GM19025 (cell line): ENCODE measurements at regions not wholly inside any gene's neighbourhood (a gene's known extent, or its start where the extent isn't known, plus 50 kb on each side); places are given as distances from the start of the nearest gene placed in this dataset.
"Not testable (repeated sequence)": the region's sequence is repeated elsewhere in the genome, so short reads cannot be mapped to it uniquely, and the experiment has no call there.

Experiments
- ATAC-seq: cut with Tn5 transposase; IDR thresholded peaks from one replicate; pipeline ENCODE4 v1.9.1; 2021; ENCODE audit warnings: mild to moderate bottlenecking, low read depth, moderate library complexity; ENCODE audit not compliant: unreplicated experiment

DNA sequence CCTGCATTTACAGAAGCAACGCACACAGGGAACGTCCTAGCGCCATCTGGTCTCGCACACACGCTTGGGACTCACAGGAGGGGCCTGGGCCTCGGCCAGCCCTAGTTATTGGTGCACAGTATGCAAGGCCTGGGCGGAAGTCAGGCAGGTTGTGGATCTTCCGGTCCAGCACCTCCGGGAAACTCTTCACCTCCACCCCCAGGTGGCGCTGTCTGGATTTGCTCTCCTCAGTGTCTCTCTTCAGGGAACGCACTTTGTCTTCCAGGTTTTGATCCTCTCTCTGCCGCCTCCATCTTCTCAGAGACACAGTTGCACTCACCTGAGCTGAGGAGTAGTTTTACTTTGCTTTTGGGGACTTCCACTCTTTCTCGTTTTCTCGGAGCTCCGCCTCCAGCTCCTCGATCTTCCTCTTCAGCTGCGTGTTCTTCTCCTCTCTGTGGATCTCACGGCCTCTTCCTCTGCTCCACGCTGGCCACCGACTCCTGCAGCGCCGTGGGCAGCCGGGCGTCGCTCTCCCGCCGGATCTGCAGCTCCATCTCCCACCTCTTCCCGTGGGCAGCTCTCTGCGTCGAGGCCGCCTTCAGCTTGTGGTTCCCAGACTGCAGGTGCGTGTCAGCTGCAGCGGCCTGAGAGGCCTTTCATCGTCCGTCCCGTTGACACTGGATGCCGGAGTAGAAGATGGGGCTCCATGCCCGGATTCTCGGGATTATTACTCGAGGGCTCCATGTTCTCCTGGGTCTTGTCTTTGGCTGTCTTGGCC is 933.8 kb downstream of the TMEM121 start:
- no peak for ATAC-seq

- ATAC-seq = no peak
Measured at GRCh38 chr14:106460916-106461315, 934.5 kb downstream of the TMEM121 start.

DNA sequence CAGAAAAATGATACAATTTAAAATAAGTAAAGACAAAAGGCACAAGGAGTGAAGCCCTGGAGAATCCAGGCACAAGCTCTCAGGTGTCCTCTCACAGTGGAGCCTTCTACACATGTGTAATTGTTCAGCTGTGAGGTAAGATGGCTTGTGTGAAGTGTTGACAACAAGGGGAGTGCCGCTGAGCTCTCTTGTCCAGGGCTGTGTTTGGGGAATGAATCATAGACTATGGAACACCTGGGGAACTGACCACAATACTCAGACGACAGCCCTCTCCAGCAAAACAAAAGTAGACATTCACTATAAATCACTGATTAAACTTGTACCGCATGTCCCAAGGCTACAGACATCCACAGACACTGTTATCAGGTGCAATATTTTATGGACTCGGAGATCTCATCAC is 940.1 kb downstream of the TMEM121 start:
- ATAC-seq = not testable (repeated sequence)

DNA sequence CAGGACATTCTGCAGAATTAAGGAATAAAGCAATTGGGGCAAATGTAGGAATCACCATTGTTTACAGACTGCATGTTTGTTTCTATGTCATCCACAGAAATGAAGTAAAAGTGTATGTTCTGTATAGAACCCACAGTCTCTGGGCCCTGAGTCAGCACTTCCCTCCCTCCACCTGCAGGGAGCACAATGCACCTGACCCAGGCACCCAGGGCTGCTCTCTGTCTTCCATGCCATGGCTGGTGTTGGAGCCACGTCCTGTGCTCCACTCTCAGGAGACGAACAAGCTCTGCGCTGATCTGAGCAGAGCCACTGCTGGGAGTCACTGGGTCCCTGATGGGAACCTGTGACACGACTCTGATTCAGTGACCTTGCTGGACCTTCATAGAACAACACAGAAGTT is 942.5 kb downstream of the TMEM121 start:
- ATAC-seq = not testable (repeated sequence)

DNA sequence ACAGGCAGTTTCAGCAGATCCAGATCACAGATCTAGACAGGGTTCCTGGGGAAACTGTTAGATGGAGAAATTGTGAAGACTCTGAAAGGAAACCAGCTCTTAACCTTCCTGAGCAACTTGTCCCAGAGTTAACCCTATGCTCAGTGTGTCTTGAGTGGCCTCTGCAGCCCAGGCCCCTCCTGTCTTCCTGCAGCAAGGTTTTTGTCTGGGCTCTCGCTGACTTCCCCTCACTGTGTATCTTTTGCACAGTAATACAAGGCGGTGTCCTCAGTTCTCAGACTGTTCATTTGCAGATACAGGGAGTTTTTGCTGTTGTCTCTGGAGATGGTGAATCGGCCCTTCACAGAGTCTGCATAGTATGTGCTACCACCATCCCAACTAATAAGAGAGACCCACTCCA is 943.6 kb downstream of the TMEM121 start:
- not testable (repeated sequence) for ATAC-seq

- not testable (repeated sequence) for ATAC-seq
Measured at GRCh38 chr14:106474261-106475028, 948.1 kb downstream of the TMEM121 start.

GRCh38 chr14:106475214-106475613 is 948.8 kb downstream of the TMEM121 start:
- ATAC-seq = not testable (repeated sequence)

- not testable (repeated sequence) for ATAC-seq
Measured at GRCh38 chr14:106477600-106477999, 951.2 kb downstream of the TMEM121 start.

DNA sequence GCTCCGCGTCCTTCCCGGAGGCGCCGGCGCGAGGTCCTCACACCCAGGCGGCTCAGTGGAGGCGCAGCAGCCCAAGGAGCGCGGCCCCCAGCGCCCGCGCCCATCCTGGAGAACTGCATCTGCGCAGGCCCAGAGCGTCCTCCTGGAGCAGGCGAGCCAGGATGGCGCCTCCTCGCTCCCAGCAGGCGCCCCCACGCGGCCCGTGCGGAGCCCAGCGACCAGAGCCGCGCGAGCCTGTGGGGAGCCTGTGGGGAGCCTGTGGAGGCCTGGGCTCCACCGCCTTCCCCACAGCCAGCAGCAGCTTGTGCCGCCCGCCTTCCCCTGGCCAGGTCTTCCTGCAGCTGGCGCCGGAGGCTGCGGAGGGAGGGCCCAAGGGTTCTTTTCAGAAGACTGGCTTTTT is 953.9 kb downstream of the TMEM121 start:
- ATAC-seq = not testable (repeated sequence)

- ATAC-seq = not testable (repeated sequence)
Measured at GRCh38 chr14:106482213-106482612, 955.8 kb downstream of the TMEM121 start.

DNA sequence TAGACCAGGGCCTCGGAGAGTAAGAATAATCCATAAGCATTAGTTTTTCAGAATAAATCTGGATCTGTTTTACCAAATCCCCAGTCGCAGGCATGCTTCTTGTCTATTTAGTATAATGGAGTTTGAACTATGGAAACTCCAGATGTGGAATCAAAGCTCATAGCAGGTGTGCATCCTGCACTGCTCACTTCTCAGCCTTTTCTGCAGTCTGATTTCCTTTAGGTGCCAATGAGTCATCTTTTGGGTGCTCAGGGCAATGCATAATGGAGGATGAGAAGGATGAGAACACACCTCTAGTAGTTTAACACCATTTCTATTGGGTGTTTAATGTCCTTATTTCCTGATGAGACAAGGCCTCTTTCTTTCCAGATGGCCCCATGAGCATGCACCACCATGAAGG is 961.2 kb downstream of the TMEM121 start:
- ATAC-seq = no peak

DNA sequence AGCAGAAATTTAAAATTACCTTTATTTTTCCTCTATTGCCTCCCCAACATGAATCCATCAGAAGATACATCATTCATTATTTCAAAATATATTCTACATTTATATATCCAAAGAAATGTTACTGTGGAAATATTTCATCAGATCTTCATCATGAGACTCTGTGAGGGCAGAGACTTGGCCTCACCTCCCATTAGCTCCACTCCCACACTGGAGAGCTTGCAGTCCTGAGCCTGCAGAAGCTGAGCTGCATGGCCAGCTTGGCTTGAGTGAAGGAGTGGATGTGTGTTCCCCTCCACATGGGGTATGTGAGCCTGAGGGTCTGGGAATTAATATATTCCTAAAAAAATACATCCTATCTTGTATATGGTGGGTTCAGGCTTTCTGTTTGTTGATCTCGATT is 961.9 kb downstream of the TMEM121 start:
- ATAC-seq = no peak

GRCh38 chr14:106489112-106489881 is 962.9 kb downstream of the TMEM121 start:
- ATAC-seq = no peak

GRCh38 chr14:106490442-106490841 is 964.1 kb downstream of the TMEM121 start:
- ATAC-seq = no peak

DNA sequence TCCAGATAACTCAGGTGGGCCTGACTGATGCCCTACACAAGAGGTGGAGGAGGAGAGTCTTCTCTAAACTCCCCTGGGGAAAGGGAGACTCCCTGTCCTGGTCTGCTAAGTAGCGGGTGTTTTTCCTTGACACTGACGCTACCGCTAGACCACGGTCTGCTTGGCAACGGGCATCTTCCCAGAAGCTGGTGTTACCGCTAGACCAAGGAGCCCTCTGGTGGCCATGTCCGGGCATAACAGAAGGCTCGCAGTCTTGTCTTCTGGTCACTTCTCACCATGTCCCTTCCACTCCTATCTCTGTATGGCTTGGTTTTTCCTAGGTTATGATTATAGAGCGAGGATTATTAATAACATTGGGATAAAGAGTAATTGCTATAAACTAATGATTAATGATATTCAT is 965.5 kb downstream of the TMEM121 start:
- no peak for ATAC-seq

DNA sequence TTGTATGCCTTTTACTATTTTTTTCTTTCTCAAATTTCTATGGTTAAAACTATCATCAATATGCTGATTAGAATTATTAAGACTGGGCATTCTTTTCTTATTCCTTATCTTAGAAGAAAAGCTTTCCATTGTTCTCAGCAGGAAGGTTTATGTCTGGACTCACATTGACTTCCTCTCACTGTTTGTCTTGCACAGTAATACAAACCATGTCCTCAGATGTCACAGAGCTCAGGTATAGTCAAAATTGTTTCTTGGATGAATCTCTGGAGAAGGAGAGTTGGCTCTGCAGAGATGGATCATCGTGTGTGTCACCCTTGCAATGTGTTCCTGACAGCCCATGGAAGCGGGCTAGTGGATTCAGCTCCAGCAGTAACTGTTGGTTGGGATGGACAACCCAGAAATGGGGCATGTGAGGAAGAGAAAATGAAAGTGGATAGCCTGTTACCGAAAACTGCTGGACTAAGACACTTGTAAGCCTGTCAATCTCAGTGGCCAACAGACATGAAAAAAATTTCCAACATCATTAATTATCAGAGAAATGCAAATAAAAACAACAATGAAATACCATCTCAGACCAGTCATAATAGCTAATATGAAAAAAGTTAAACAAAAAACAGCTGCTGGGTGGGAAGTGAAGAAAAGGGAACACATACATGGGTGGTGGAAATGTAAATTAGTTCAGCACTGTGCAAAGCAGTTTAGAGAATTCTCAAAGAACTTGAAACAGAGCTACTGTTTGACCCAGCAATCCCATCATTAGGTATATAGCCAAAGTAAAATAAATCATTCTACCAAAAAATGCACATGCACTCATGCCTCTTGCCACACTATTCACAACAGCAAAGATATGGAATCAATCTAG is 967.8 kb downstream of the TMEM121 start:
- no peak for ATAC-seq

- ATAC-seq = no peak
Measured at GRCh38 chr14:106500571-106500970, 974.2 kb downstream of the TMEM121 start.

GRCh38 chr14:106501898-106502297 is 975.5 kb downstream of the TMEM121 start:
- ATAC-seq = no peak

- ATAC-seq = no peak
Measured at GRCh38 chr14:106505366-106505765, 979.0 kb downstream of the TMEM121 start.

DNA sequence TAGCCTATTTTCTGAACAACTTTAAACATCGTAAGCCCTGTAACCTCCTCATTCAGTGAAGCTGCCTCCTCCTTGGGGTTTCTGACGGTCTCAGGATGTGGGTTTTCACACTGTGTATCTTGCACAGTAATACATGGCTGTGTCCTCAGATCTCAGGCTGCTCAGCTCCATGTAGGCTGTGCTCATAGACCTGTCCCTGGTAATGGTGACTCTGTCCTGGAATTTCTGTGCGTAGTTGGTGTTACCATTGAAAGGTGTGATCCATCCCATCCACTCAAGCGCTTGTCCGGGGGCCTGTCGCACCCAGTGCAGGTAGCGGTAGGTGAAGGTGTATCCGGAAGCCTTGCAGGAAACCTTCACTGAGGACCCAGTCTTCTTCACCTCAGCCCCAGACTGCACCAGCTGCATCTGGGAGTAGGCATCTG is 980.5 kb downstream of the TMEM121 start:
- ATAC-seq = no peak
